Endothelial cell of umbilical vein (primary cell): ENCODE measurements at regions not wholly inside any gene's neighbourhood (a gene's known extent, or its start where the extent isn't known, plus 50 kb on each side); places are given as distances from the start of the nearest gene placed in this dataset.

Experiments
- BruUV-seq: library from RNA; stranded (reverse); fragments of 400-500 nt; replicated peaks from 2 replicates; lab custom pipeline; 2021; lab: Mats Ljungman, UMichigan
- CTCF ChIA-PET: fragments of 300-600, 350-600 bp; sonication (Branson Sonifier 250); formaldehyde crosslinking; loops from one replicate; lab custom pipeline; 2021; ENCODE audit warnings: antibody characterized with exemption, inconsistent platforms; lab: Charles Lee
- POLR2A ChIA-PET: fragments of 300-600, 350-600 bp; sonication (Branson Sonifier 250); formaldehyde crosslinking; loops from one replicate; lab custom pipeline; 2021; ENCODE audit warnings: antibody characterized with exemption, inconsistent platforms; lab: Charles Lee
- DNase-seq: peaks from one replicate; pipeline ENCODE4 v3.0.0-alpha.2; 2011; ENCODE audit warnings: low read depth, low spot score
- FAIRE-seq: peaks from 2 replicates; lab custom pipeline; 2011; peaks lifted over from hg19 to GRCh38; lab: Jason Lieb, UNC
- H2AFZ ChIP-seq: 2 replicates; pipeline ENCODE4 v1.6.0; 2012; ENCODE audit warnings: low read depth, low read length, control low read depth, inconsistent platforms
- H3K27ac ChIP-seq: 2 replicates; pipeline ENCODE4 v1.5.1; 2011; ENCODE audit warnings: low read depth, mild to moderate bottlenecking, control low read depth, low read length, moderate library complexity; ENCODE audit not compliant: insufficient read depth
- H3K27me3 ChIP-seq, 2 experiments: 2 replicates each; pipeline versions ENCODE4 v1.6.0 to v1.6.1; 2011; ENCODE audit warnings: low read length in 2 of 2, mixed read lengths in 1 of 2; ENCODE audit not compliant: control insufficient read depth in 2 of 2, insufficient read depth in 2 of 2
- H3K36me3 ChIP-seq, 2 experiments: 2 replicates in 1 of 2; 3 replicates in 1 of 2; pipeline ENCODE4 v1.5.1; 2011; ENCODE audit warnings: low read length in 2 of 2, mild to moderate bottlenecking in 1 of 2, moderate library complexity in 1 of 2; ENCODE audit not compliant: control insufficient read depth in 2 of 2, insufficient read depth in 2 of 2; ENCODE audit errors: extremely low read depth in 1 of 2
- H3K4me1 ChIP-seq: 3 replicates; pipeline ENCODE4 v1.5.1; 2011; ENCODE audit warnings: mild to moderate bottlenecking, low read length; ENCODE audit not compliant: control insufficient read depth, insufficient read depth; ENCODE audit errors: extremely low read depth
- H3K4me2 ChIP-seq: 2 replicates; pipeline ENCODE4 v1.6.1; 2011; ENCODE audit warnings: low read length, control low read depth, mixed read lengths; ENCODE audit not compliant: insufficient read depth
- H3K4me3 ChIP-seq, 3 experiments: fragments of 200-600 bp in 1 of 3; sonication (generic), shearing (Covaris generic) in 1 of 3; replicated peaks in 1 of 3; 2 replicates each; pipeline ENCODE4 v1.5.1; 2011 to 2016; ENCODE audit warnings: control low read depth in 3 of 3, low read length in 3 of 3, mild to moderate bottlenecking in 2 of 3, inconsistent platforms in 1 of 3, low read depth in 1 of 3, moderate library complexity in 1 of 3; ENCODE audit not compliant: insufficient read depth in 1 of 3
- H3K79me2 ChIP-seq: 2 replicates; pipeline ENCODE4 v1.6.0; 2012; ENCODE audit warnings: low read length, inconsistent platforms; ENCODE audit not compliant: control insufficient read depth, insufficient read depth
- H3K9ac ChIP-seq: replicated peaks from 2 replicates; pipeline ENCODE3; 2011; ENCODE audit warnings: low read length, control low read depth; ENCODE audit not compliant: insufficient read depth; ENCODE audit errors: extremely low read depth
- H3K9me1 ChIP-seq: replicated peaks from 3 replicates; pipeline ENCODE4 v1.6.0; 2011; ENCODE audit warnings: mild to moderate bottlenecking, low read length; ENCODE audit not compliant: control insufficient read depth, insufficient read depth; ENCODE audit errors: extremely low read depth
- H3K9me3 ChIP-seq: replicated peaks from 2 replicates; pipeline ENCODE4 v1.5.1; 2012; ENCODE audit warnings: low read length, inconsistent platforms; ENCODE audit not compliant: control insufficient read depth, insufficient read depth
- H4K20me1 ChIP-seq: replicated peaks from 2 replicates; pipeline ENCODE3; 2011; ENCODE audit warnings: mild to moderate bottlenecking, low read length; ENCODE audit not compliant: control insufficient read depth, insufficient read depth; ENCODE audit errors: extremely low read depth
- CTCF ChIP-seq, 2 donors: IDR thresholded peaks; 1 replicate in 1 of 2; 2 replicates in 1 of 2; pipeline ENCODE4 v1.5.1; 2011; ENCODE audit warnings: low read length in 2 of 2, mild to moderate bottlenecking in 2 of 2, moderate library complexity in 2 of 2, control low read depth in 1 of 2, inconsistent platforms in 1 of 2, low read depth in 1 of 2; ENCODE audit not compliant: insufficient read depth in 1 of 2; ENCODE audit errors: extremely low read depth in 1 of 2
- EZH2 ChIP-seq: IDR thresholded peaks from 2 replicates; pipeline ENCODE4 v1.6.1; 2012; ENCODE audit warnings: borderline replicate concordance, low read depth, mild to moderate bottlenecking, moderate library complexity, low read length, inconsistent platforms; ENCODE audit not compliant: severe bottlenecking
- FOS ChIP-seq: IDR thresholded peaks from 2 replicates; pipeline ENCODE4 v1.6.1; 2011; ENCODE audit warnings: mild to moderate bottlenecking, low read length, moderate library complexity, borderline replicate concordance; ENCODE audit not compliant: insufficient read depth
- GATA2 ChIP-seq: IDR thresholded peaks from 2 replicates; pipeline ENCODE4 v1.7.0; 2011; ENCODE audit warnings: low read depth, mild to moderate bottlenecking, moderate library complexity, mixed read lengths, low read length; ENCODE audit not compliant: insufficient read length, insufficient read depth
- JUN ChIP-seq: IDR thresholded peaks from 2 replicates; pipeline ENCODE4 v1.6.1; 2011; ENCODE audit warnings: borderline replicate concordance, low read depth; ENCODE audit not compliant: insufficient read length, insufficient read depth
- MAX ChIP-seq: IDR thresholded peaks from 2 replicates; pipeline ENCODE4 v1.6.1; 2011; ENCODE audit not compliant: insufficient read depth, insufficient read length
- MYC ChIP-seq: IDR thresholded peaks from one replicate; pipeline ENCODE4 v1.6.1; 2011; ENCODE audit warnings: mild to moderate bottlenecking, low read depth, low read length
- POLR2A ChIP-seq: IDR thresholded peaks from 2 replicates; pipeline ENCODE4 v1.6.1; 2012; ENCODE audit warnings: low read depth, mild to moderate bottlenecking, control low read depth, low read length
- POLR2AphosphoS5 ChIP-seq: IDR thresholded peaks from 2 replicates; pipeline ENCODE4 v1.6.1; 2012; ENCODE audit warnings: low read depth, mild to moderate bottlenecking, control low read depth, low read length, moderate library complexity; ENCODE audit not compliant: insufficient read depth
- dilution Hi-C: fragments of 300-500 bp; cut with MboI; formaldehyde crosslinking; loops from one replicate; pipeline ENCODE4 v1.15.0; 2019; ENCODE audit warnings: low sequenced_read_pairs; ENCODE audit not compliant: extremely low pct_ligation_motif_present
- intact Hi-C: fragments of 100-400 bp; cut with micrococcal nuclease; formaldehyde crosslinking; loops from one replicate; pipeline ENCODE4 v1.10.0; 2022

- Histone ChIP-seq H3K4me2 (no peak overlapping the region), H3K36me3 (no peaks in the 10 kb centered on the region), H3K9me1 (no peaks in the 10 kb centered on the region), H2AFZ (no peak overlapping the region), H3K9ac (no peak overlapping the region), H3K27ac (no peak overlapping the region), H4K20me1 (no peaks in the 10 kb centered on the region), H3K4me3 (no peak overlapping the region), H3K4me1 (no peaks in the 10 kb centered on the region), H3K9me3 (peaks cover 1% of the 10 kb centered on the region), H3K27me3 (no peaks in the 10 kb centered on the region), H3K79me2 (no peaks in the 10 kb centered on the region)
- DNase-seq (no peak), FAIRE-seq (no peak)
- BruUV-seq = no TSS peak
- ChIA-PET CTCF (no interaction called here), POLR2A (no interaction called here)
- TF ChIP-seq MYC (no peak), JUN (no peak), EZH2 (no peak), MAX (no peak)
- intact Hi-C loops (no loop called here), dilution Hi-C loops (no loop called here)
Observed at GRCh38 chr4:33193109-33193508, 2472.9 kb downstream of the PCDH7 start.

GRCh38 chr4:33200377-33200776 lies 2480.2 kb downstream of the PCDH7 start:
- Histone ChIP-seq H3K27me3 (no peaks in the 10 kb centered on the region), H3K9me3 (peaks cover 1% of the 10 kb centered on the region), H3K4me2 (no peak overlapping the region), H3K9ac (no peak overlapping the region), H3K4me1 (no peaks in the 10 kb centered on the region), H4K20me1 (no peaks in the 10 kb centered on the region), H2AFZ (no peak overlapping the region), H3K9me1 (no peaks in the 10 kb centered on the region), H3K79me2 (no peaks in the 10 kb centered on the region), H3K27ac (no peak overlapping the region), H3K4me3 (no peak overlapping the region), H3K36me3 (no peaks in the 10 kb centered on the region)
- ChIA-PET POLR2A (no interaction called here), CTCF (no interaction called here)
- BruUV-seq = no TSS peak
- DNase-seq (no peak), FAIRE-seq (no peak)
- dilution Hi-C loops = no loop called here
- intact Hi-C loops = no loop called here
- TF ChIP-seq FOS = no peak
- no peak for TF ChIP-seq POLR2A
- TF ChIP-seq MYC = no peak
- TF ChIP-seq CTCF (IDR thresholded peaks at IDR 0.05; ENCODE audit: extremely low read depth in 1 of 2, insufficient read depth in 1 of 2, low read depth in 1 of 2, low read length in 2 of 2) = no peak
- no peak for TF ChIP-seq JUN
- TF ChIP-seq MAX = no peak
- no peak for TF ChIP-seq GATA2
- no peak for TF ChIP-seq POLR2AphosphoS5
- no peak for TF ChIP-seq EZH2
